Head of caudate nucleus (tissue), 42 donors: ENCODE measurements at regions not wholly inside any gene's neighbourhood (a gene's known extent, or its start where the extent isn't known, plus 50 kb on each side); places are given as distances from the start of the nearest gene placed in this dataset.

Experiments
- DNase-seq, 42 donors: peaks; one replicate each; pipeline versions ENCODE4 v3.0.0 to v3.0.0-alpha.2; 2020 to 2021; ENCODE audit warnings: mixed read lengths in 7 of 42
- intact Hi-C: fragments of 100-400 bp; cut with DNase I; formaldehyde crosslinking; loops from one replicate; pipeline ENCODE4 v1.15.0; 2022

DNA sequence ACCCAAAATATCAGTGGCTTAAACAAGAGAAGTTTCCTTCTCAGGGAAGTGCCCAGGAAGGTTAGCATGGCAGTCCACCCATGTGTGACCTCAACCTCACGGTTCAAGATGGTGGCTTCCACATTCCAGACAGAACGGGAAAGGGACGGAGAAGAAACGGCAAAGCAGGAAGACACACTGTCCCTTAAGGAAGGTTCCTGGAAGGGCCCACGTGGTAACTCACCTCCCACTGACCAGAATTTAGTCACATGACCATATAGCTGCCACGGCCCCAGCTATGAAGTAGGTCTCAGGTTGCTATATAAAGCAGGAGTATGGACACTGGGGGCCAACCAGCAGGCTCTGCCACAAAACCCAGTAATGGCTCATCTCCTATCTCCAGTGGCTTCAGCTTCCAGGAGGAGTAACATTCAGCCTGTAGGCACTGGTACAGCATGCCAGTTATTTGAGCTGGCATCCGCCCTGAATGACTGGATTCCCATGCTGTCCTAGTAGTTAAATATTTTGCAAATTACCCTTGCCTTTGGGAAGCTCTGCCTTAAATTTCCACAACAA is 278.5 kb upstream of the KLF14 start:
- no peak for DNase-seq
- intact Hi-C loops: no loop called here

DNA sequence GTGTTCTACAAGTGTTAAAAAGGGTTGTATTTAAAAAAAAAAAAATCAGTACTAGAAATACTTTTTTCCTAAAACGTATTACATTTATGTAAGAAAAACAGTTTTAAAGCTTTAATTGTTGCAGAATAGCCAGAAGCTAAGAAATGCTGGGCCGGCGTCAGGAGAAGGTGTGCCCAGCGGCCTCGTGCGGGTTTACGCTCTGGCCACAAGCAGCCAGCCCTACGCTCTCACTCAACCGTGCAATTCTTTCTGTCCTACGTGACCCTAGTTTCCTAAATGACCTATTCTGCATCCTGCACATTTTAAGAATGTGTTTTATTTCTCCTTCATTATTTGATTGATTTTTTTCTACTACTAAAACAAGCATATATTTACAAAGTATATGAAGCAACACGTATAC is 279.7 kb upstream of the KLF14 start:
- intact Hi-C loops: no loop called here
- no peak for DNase-seq

- intact Hi-C loops: no loop called here
- no peak for DNase-seq
Measured at GRCh38 chr7:131014906-131015656, 281.1 kb upstream of the KLF14 start.

- DNase-seq: no peak
- intact Hi-C loops: no loop called here
Measured at GRCh38 chr7:131015657-131015958, 281.6 kb upstream of the KLF14 start.

DNA sequence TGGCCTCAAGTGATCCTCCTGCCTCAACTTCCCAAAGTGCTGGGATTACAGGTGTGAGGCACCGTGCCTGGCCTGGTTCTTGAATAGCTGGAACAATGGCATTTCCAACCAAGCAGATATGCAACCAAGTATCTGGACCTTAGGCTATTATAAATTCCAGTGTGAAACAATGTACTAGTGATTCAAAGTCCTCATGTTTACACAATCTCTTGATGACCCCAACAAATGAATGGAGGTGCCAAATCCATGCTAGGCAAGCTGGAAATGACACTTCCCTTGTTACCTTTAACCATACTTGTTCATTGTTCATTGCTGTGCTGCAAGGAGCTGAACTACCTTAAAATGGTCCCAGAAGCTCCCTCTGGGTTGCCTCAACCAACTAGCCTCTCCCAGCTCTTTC is 282.2 kb upstream of the KLF14 start:
- intact Hi-C loops: no loop called here
- DNase-seq: no peak

DNA sequence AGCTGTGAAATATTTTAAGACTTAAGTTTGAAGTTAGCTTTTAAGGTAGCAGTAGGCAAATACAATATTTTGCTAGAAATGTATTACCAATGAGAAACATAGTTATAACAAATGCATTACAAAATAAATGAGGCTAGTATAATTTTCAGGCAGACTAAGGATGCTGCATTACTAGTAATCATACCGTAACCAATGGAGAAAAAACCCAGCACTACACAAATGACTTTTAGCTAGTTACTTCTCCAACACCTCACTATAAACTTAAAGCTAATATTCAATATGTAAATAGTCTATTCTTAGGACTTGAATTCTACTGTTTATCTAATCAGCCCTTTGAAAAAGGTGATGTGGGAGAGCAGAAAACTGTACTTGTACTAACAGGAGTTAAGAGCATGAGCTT is 285.3 kb upstream of the KLF14 start:
- DNase-seq: no peak
- intact Hi-C loops: no loop called here

DNA sequence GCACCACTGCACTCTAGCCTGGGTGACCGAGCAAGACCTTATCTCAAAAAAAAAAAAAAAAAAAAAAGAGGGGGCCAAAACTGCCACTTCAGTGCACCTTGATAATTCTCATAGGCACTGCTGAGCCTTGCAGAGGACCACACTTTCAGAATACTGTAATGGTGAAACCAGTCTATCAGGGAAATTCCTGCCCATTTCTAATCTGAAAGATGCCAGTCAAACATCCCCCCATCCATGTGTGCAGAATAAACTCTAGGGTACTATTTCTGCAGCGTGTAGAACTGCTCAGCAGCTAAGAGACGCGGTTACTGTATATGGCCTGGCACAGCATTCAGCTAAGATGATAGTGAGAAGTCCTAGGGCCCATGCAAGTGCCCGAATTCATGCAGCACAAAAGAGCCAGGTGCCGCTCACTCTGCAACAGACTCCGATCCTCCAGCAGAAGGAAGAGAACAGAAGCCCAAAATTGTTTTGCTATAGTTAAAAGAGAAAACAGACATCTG is 286.8 kb upstream of the KLF14 start:
- intact Hi-C loops: no loop called here
- no peak for DNase-seq

GRCh38 chr7:131021460-131021859 is 287.5 kb upstream of the KLF14 start:
- intact Hi-C loops: no loop called here
- no peak for DNase-seq

GRCh38 chr7:131021902-131022301 is 287.9 kb upstream of the KLF14 start:
- intact Hi-C loops: no loop called here
- DNase-seq: no peak

DNA sequence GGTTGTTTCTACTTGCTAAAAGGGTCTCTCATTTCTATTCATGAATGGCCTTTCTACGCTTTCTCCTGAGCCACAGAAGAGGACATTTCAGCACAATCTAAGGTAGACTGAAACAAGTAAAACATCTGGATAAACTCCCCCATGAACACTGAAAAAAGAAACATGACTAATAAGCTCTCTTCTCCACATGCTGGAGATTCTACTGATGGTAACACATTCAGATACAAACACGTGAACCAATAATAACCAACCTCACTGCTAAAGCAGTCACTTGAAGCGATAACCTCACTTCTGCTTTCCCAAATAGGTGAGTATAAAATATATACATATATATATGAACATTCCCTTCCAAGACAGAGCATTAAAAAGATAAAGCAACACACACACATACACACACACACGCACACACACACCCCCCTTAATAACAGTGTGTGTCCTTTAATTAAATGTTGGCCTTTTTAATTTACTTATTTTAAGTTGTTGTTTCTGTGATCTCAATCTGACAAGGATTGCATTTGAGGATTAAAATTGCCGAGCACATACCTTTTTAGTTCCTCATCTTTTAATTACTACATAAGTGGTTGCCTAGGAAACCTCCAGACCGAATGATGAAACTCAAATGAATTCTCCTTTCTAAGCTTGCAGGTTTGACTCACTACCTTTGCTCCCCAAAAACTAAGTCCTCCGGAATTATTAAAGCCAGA is 292.4 kb upstream of the KLF14 start:
- no peak for DNase-seq
- intact Hi-C loops: no loop called here

DNA sequence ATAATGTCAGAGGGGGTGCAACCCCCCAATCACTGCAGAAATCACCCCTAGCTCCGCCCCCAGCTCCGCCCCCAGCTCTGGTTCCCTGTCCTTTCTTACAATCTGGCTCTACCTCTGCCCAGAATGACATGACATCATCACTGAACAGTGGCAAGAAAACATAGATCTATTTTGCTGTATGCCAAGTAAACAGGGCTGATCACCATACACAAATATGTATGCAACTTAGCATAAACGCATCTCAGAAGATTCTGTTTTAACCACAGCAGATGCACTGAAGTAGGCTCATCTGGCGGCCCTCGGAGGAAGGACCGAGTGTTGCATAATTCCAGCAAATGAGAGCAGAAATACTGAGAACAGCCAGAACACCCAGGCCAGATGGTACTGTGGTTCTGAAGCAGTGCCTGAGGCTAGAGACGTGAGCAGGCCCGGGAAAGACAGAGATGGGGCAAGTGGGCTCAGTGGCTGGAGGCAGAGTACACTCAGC is 293.3 kb upstream of the KLF14 start:
- intact Hi-C loops: no loop called here
- DNase-seq: peak in 28 of 42 donors; percentile 6 to 68 (median 42)

- DNase-seq: no peak
- intact Hi-C loops: no loop called here
Measured at GRCh38 chr7:131028295-131028694, 294.3 kb upstream of the KLF14 start.

GRCh38 chr7:131029002-131029401 is 295.0 kb upstream of the KLF14 start:
- no peak for DNase-seq
- intact Hi-C loops: no loop called here

GRCh38 chr7:131031099-131031868 is 296.4 kb upstream of the MKLN1 start:
- intact Hi-C loops: no loop called here
- DNase-seq: no peak

DNA sequence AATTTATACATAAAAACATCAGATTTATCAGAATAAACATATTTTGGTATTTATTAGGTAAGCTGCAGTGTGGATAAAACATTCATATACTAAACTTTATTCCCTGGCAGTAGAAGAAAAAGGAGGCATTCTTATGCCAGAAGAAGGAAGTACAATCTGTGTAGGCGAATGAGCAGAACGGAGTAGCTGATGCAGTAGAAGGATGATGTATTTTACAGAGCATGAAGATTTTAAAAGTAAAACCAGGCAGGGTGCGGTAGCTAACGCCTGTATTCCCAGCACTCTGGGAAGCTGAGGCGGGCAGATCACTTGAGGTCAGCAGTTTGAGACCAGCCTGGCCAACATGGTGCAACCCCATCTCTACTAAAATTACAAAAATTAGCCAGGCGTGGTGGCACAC is 294.9 kb upstream of the MKLN1 start:
- intact Hi-C loops: no loop called here
- no peak for DNase-seq

GRCh38 chr7:131034166-131034881 is 293.4 kb upstream of the MKLN1 start:
- intact Hi-C loops: no loop called here
- peak in 21 of 42 donors; percentile 25 to 71 (median 42) for DNase-seq

GRCh38 chr7:131035088-131035770 is 292.4 kb upstream of the MKLN1 start:
- intact Hi-C loops: no loop called here
- DNase-seq: peak in 1 of 42 donors; percentile 14

GRCh38 chr7:131038153-131038552 is 289.5 kb upstream of the MKLN1 start:
- intact Hi-C loops: no loop called here
- no peak for DNase-seq
